ENCODE measurements at regions not wholly inside any gene's neighbourhood (a gene's known extent, or its start where the extent isn't known, plus 50 kb on each side); places are given as distances from the start of the nearest gene placed in this dataset.

GRCh38 chr12:98256830-98257229, 258.6 kb upstream of the TMPO start:
- in situ Hi-C loops (cut with MboI; ENCODE audit: low sequenced_read_pairs in 4 of 4) (no loop called here), intact Hi-C loops (cut with DNase I; ENCODE audit: low total_unique reads) (no loop called here)
- Histone ChIP-seq H3K4me1 (no peaks in the 10 kb centered on the region), H3K27ac (no peak overlapping the region), H3K4me3 (no peak overlapping the region), H3K36me3 (no peaks in the 10 kb centered on the region), H3K27me3 (no peaks in the 10 kb centered on the region), H3K9me3 (no peaks in the 10 kb centered on the region)
- TF ChIP-seq CTCF (IDR thresholded peaks at IDR 0.05 in 4 of 5, conservative IDR thresholded peaks at IDR 0.05 in 1 of 5) (no peak), POLR2A (IDR thresholded peaks at IDR 0.05) (no peak)
- ATAC-seq (no peak), DNase-seq (no peak)

- intact Hi-C loops (cut with DNase I; ENCODE audit: low total_unique reads): no loop called here
- Histone ChIP-seq H3K27ac (no peak overlapping the region), H3K4me3 (no peak overlapping the region), H3K27me3 (no peaks in the 10 kb centered on the region), H3K4me1 (no peaks in the 10 kb centered on the region), H3K9me3 (no peaks in the 10 kb centered on the region), H3K36me3 (no peaks in the 10 kb centered on the region)
- TF ChIP-seq CTCF (IDR thresholded peaks at IDR 0.05 in 4 of 5, conservative IDR thresholded peaks at IDR 0.05 in 1 of 5): no peak
- TF ChIP-seq POLR2A (IDR thresholded peaks at IDR 0.05): no peak
- DNase-seq (no peak), ATAC-seq (no peak)
- in situ Hi-C loops (cut with MboI; ENCODE audit: low sequenced_read_pairs in 4 of 4): no loop called here
Measured at GRCh38 chr12:98259693-98260092, 255.7 kb upstream of the TMPO start.

- Histone ChIP-seq H3K4me3 (no peak overlapping the region), H3K27me3 (no peaks in the 10 kb centered on the region), H3K4me1 (no peaks in the 10 kb centered on the region), H3K9me3 (no peaks in the 10 kb centered on the region), H3K36me3 (no peaks in the 10 kb centered on the region), H3K27ac (no peak overlapping the region)
- DNase-seq: no peak
- intact Hi-C loops (cut with DNase I; ENCODE audit: low total_unique reads): no loop called here
- no peak for TF ChIP-seq POLR2A (IDR thresholded peaks at IDR 0.05)
- no peak for TF ChIP-seq CTCF (IDR thresholded peaks at IDR 0.05 in 4 of 5, conservative IDR thresholded peaks at IDR 0.05 in 1 of 5)
- in situ Hi-C loops (cut with MboI; ENCODE audit: low sequenced_read_pairs in 4 of 4): no loop called here
- ATAC-seq: no peak
Measured at GRCh38 chr12:98260276-98260675, 255.1 kb upstream of the TMPO start.

GRCh38 chr12:98262902-98263301, 252.5 kb upstream of the TMPO start:
- Histone ChIP-seq H3K27ac (no peak overlapping the region), H3K4me3 (no peak overlapping the region), H3K4me1 (no peaks in the 10 kb centered on the region), H3K9me3 (no peaks in the 10 kb centered on the region), H3K36me3 (no peaks in the 10 kb centered on the region), H3K27me3 (no peaks in the 10 kb centered on the region)
- TF ChIP-seq POLR2A (IDR thresholded peaks at IDR 0.05) (no peak), CTCF (IDR thresholded peaks at IDR 0.05 in 4 of 5, conservative IDR thresholded peaks at IDR 0.05 in 1 of 5) (no peak)
- in situ Hi-C loops (cut with MboI; ENCODE audit: low sequenced_read_pairs in 4 of 4) (no loop called here), intact Hi-C loops (cut with DNase I; ENCODE audit: low total_unique reads) (no loop called here)
- DNase-seq (no peak), ATAC-seq (no peak)

- intact Hi-C loops (cut with DNase I; ENCODE audit: low total_unique reads): no loop called here
- in situ Hi-C loops (cut with MboI; ENCODE audit: low sequenced_read_pairs in 4 of 4): no loop called here
- TF ChIP-seq CTCF (IDR thresholded peaks at IDR 0.05 in 4 of 5, conservative IDR thresholded peaks at IDR 0.05 in 1 of 5) (no peak), POLR2A (IDR thresholded peaks at IDR 0.05) (no peak)
- ATAC-seq: no peak
- Histone ChIP-seq H3K27ac (no peak overlapping the region), H3K4me3 (no peak overlapping the region), H3K4me1 (no peaks in the 10 kb centered on the region), H3K9me3 (no peaks in the 10 kb centered on the region), H3K36me3 (no peaks in the 10 kb centered on the region), H3K27me3 (no peaks in the 10 kb centered on the region)
- no peak for DNase-seq
Measured at GRCh38 chr12:98274430-98275130, 240.8 kb upstream of the TMPO start.
